NCI-H2107 treated with DMSO at 0.1 percent for 48 hours (cell line): ENCODE measurements at regions not wholly inside any gene's neighbourhood (a gene's known extent, or its start where the extent isn't known, plus 50 kb on each side); places are given as distances from the start of the nearest gene placed in this dataset.
A peak's percentile ranks its signal among the peaks of the same experiment; 100 is the strongest.

ENCODE experiments used
- DNase-seq: peaks from one replicate; lab custom pipeline; 2025; ENCODE audit not compliant: unreplicated experiment; lab: John Stamatoyannopoulos, UW

DNA sequence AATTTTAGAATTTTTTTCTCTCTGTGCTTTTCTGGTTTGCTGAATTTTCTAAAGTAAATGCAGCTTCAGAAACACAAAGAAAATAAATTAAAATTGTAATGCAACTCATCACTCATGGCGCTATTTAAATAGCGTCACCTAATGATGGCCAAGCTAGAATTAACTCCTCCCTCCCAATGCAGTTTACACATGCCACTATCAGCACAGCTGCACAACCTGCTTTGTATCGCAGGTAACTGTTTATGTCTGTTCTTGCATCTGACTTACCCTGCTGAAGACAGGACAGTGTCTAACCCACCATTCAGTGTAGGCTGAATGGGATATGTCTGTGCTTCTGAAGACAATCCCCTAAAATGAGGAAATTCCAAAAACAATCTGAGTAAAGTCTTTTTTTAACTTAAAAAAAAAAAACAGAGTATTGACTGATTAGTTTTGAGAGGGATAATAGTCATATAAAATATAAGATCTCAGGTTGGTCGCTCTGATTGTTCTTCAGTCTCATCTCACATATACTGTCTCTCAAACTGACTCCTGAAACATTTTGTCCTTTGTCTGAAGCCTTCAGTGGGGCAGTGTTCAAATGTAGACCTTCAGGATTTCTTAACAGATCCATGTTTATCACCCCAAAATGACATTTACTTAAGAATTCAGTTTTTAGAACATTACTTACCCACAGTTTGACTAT lies 271.4 kb downstream of the ZEB2 start:
- DNase-seq = no peak

GRCh38 chr2:144244938-144245337 lies 275.0 kb downstream of the ZEB2 start:
- no peak for DNase-seq

GRCh38 chr2:144242311-144242710 lies 277.6 kb downstream of the ZEB2 start:
- DNase-seq = no peak

DNA sequence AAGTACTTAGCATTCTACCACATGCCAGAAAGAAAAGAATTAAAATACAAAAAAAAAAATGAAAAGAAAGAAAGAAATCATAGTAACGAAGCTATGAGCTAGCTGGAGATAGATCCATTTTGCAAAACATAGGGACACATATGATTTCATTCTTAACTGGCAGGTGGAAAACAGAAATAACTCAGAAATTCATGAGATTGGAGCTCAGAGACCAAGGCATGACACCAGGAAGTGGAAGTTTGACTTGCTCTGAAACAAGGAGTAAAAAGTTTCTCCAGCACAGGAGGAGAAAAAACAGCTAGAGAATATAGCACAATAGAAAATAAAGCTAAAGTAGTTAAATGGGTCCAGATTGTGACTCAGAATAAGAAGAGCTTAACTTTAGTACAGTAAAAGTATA lies 278.1 kb downstream of the ZEB2 start:
- DNase-seq = no peak

GRCh38 chr2:144240656-144241339 lies 279.1 kb downstream of the ZEB2 start:
- DNase-seq = no peak

DNA sequence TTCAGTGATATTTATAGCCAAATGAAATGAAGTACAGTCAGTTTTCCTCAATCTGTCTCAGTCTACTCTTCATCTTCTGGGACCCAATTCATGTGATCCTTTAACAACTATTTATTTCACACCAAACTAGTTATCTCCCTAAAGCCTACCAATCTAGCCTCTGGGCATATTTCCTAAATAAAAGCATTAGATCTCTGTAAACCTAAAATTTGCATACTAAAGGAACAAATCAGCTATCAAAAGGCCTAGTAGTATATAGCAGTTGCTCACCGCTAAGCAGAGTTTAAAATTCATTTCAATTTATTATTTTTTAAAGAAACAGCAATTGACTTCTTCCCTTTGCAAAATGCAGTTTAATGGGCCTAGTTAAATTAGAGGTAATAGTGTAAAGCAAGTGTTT lies 280.2 kb downstream of the ZEB2 start:
- DNase-seq = no peak

DNA sequence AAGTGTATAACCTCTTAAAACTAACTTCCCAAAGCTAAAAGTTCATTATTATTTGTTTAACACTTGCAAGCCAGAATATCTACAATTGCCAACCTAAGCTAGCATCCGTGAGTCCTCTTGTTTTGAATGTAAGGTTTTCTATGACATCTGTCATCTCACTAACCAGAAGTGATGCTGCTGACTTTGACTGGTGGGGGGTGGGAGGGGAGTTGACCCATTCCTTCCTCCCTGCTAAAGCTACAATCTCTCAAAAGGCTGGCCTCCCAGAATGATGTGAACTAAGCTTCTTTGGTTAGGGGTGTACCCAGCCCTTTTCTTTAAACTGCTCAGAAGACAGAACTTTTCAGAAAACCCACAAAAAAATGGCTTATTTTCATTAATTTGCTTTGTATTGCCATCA lies 280.6 kb downstream of the ZEB2 start:
- no peak for DNase-seq

- peak; percentile 16 for DNase-seq
Measured at GRCh38 chr2:144237830-144238627, 281.9 kb downstream of the ZEB2 start.

GRCh38 chr2:144237108-144237507 lies 282.8 kb downstream of the ZEB2 start:
- no peak for DNase-seq

GRCh38 chr2:144235050-144235449 lies 284.9 kb downstream of the ZEB2 start:
- no peak for DNase-seq

DNA sequence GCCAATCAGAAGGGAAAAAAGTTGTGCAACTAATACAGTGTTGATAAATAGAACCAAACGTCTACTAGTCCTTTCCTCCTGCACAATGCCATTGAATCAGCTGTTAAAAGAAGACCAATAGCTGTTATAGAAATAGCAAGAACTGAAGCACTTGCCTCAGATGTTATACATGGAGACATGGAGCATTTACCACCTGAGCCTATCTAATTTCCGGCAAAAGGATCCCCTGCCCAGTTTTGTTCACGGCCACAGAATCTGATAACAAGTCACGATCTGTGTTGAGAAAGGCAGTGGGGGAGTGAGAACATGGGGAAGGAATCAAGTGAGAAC lies 285.4 kb downstream of the ZEB2 start:
- no peak for DNase-seq

- no peak for DNase-seq
Measured at GRCh38 chr2:144233733-144234541, 286.0 kb downstream of the ZEB2 start.

DNA sequence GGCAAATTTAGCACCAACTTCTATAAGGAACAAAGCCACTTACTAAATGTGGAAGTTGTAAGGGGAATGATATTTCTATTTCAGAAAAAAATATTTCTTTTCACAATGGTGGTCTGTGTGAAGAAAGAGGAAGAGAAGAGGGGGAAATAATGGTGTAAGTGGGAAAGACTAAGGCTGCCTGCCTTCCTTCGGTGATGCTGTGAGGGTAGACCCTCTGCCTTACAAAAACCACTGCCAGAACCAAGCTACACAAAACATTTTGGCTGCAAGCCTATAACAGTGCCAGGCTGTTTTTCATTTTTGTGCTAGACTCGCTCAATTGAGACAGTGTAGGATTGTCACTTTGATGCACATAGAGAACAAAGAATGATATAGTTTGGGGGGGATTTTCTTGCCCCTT lies 286.6 kb downstream of the ZEB2 start:
- DNase-seq = no peak

GRCh38 chr2:144230448-144231085 lies 289.4 kb downstream of the ZEB2 start:
- DNase-seq = no peak

DNA sequence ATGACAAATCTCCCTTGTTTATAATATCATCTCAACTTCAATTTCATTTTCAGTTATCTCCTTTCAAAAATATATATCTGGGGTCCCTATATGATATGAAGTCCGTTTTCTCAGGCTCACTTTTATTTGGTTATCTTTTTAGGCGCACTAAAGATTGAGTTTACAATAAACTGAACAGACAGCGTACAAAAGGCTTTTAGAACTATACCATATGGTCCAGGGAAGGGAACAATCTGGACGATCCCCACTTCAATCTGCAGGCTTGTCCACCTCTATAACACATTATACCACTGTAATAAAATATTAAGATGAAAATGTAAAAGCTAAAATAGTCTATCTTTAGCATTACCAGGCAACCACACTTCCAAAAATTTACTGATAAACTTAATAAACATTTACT lies 289.9 kb downstream of the ZEB2 start:
- DNase-seq = no peak

GRCh38 chr2:144229296-144229695 lies 290.6 kb downstream of the ZEB2 start:
- DNase-seq = no peak

DNA sequence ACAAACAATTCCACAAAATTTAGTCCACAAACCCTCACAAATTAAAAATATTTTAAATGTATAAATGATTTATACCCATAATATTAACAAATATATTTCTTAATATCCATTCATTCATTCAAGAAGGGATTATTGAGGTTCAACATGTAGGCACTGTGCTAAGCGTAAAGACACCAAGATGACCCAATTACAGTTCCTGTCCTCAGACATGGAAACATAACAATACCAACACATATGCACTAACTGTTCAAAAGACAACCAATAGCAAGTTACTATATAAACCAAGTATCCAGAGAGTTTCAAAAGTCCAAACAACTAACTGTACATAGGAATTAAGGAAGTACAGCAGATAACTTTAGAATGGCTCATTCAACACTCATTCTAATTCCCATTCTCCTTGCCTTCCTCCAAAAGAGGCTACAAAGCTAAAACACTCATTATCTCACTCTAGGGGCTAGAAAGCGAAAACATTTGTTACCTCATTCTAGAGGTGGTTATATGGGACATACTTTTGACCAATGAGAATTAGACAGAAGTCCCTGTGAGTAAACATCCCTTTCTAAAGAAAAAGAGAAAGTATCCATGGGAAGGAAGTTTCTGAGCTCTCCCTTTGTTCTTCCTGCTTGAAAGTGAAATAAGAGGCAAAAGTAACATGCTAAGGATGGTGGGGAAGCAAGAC lies 292.4 kb downstream of the ZEB2 start:
- DNase-seq = no peak

- DNase-seq = no peak
Measured at GRCh38 chr2:144225076-144225475, 294.8 kb downstream of the ZEB2 start.

DNA sequence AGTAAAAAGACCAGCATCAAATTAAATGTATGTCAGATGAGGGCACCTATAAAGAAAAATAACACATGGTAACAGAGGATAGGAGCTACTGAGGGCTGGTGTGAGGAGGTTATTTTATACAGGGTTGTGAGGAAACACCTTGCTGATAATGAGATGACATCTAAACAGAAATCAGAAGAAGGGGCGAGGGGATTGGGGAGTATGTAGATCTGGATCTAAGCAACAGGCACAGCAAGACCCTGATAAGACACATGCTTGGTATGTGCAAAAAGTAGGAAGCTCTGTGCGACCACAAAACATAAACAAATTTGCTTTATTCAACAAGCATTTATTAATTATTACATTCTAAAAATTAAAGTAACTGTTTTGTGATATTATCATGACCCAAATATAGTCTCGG lies 295.4 kb downstream of the ZEB2 start:
- no peak for DNase-seq

- no peak for DNase-seq
Measured at GRCh38 chr2:144219979-144220378, 299.9 kb downstream of the ZEB2 start.
